Esophagus squamous epithelium (tissue), 4 donors: ENCODE measurements at regions not wholly inside any gene's neighbourhood (a gene's known extent, or its start where the extent isn't known, plus 50 kb on each side); places are given as distances from the start of the nearest gene placed in this dataset.

Source experiments
- CTCF ChIP-seq, 6 experiments: fragments of 450-650 bp in 4 of 6; fragments of 200-600 bp in 2 of 6; sonication (generic) in 2 of 6; IDR thresholded peaks; one replicate each; pipeline ENCODE4 v1.5.1; 2016 to 2019; ENCODE audit warnings: antibody characterized with exemption in 6 of 6, mild to moderate bottlenecking in 4 of 6, moderate library complexity in 4 of 6
- POLR2A ChIP-seq, 4 donors: fragments of 450-650 bp; IDR thresholded peaks; one replicate each; pipeline ENCODE4 v1.6.1; 2017; ENCODE audit warnings: antibody characterized with exemption in 4 of 4, mild to moderate bottlenecking in 4 of 4, moderate library complexity in 3 of 4

DNA sequence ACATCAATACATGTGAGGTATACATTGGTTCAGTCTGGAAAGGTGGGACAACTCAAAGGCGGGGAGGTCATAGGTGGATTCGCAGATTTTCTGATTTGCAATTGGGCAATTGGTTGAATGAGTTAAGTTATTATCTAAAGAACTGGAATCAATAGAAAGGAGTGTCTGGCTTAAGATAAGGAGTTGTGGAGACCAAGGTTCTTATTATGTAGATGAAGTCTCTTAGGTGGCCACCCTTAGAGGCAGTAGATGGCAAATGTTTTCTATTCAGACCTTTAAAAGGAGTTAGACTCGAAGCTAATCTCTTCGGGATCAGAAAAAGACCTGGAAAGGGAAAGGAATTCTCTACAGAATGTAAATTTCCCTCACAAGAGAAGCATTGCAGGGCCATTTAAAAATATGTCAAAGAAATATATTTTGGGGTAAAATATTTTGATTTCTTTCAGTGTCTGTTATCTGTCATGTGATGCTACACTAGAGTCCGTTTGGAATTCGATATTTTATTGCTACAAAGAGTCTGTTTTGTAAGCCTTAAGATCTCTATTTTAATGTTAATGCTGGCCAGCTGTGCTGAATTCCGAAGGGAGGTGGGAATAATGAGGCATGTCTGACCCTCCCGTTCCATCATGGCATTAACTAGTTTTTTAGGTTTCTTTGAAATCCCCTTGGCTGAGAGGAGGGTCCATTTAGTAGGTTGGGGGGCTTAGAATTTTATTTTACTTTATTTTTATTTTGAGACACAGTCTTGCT, 265.1 kb downstream of the PTPRU start:
- TF ChIP-seq CTCF (IDR thresholded peaks at IDR 0.05) (no peak), POLR2A (IDR thresholded peaks at IDR 0.05) (no peak)
